SK-N-SH (cell line): ENCODE measurements at regions not wholly inside any gene's neighbourhood (a gene's known extent, or its start where the extent isn't known, plus 50 kb on each side); places are given as distances from the start of the nearest gene placed in this dataset.

Experiments used
- CTCF ChIA-PET: fragments of 300-600, 350-600 bp; formaldehyde crosslinking; extraction: SDS; loops from one replicate; lab custom pipeline; 2021; lab: Yijun Ruan, JAX
- POLR2A ChIA-PET: fragments of 350-600 bp; sonication (Branson Sonifier 250); formaldehyde crosslinking; extraction: SDS; loops from one replicate; lab custom pipeline; 2020; ENCODE audit warnings: antibody characterized with exemption, inconsistent platforms; lab: Yijun Ruan, JAX
- DNase-seq: peaks from one replicate; pipeline ENCODE4 v3.0.0; 2012
- H2AFZ ChIP-seq: fragments of 200-600 bp; sonication (generic); 2 replicates; pipeline ENCODE4 v1.8.1; 2016; ENCODE audit warnings: antibody characterized with exemption, mild to moderate bottlenecking, low read depth
- H3F3A ChIP-seq: fragments of 200-600 bp; sonication (generic); replicated peaks from 2 replicates; pipeline ENCODE3; 2016; ENCODE audit warnings: antibody characterized with exemption, mild to moderate bottlenecking; ENCODE audit not compliant: insufficient read depth
- H3K27ac ChIP-seq, 2 experiments: fragments of 200-500 bp in 1 of 2; fragments of 200-600 bp in 1 of 2; sonication (Bioruptor generic) in 1 of 2; sonication (generic), shearing (Covaris generic) in 1 of 2; 2 replicates each; pipeline versions ENCODE4 v1.5.1 to v1.6.1; 2014 to 2016; ENCODE audit warnings: low read depth in 2 of 2, inconsistent platforms in 1 of 2, low read length in 1 of 2, mild to moderate bottlenecking in 1 of 2, mixed read lengths in 1 of 2
- H3K27me3 ChIP-seq: fragments of 200-600 bp; sonication (generic), shearing (Covaris generic); 2 replicates; pipeline ENCODE4 v1.6.1; 2016; ENCODE audit warnings: mixed run types; ENCODE audit not compliant: insufficient read depth
- H3K36me3 ChIP-seq, 2 experiments: fragments of 200-500 bp in 1 of 2; fragments of 200-600 bp in 1 of 2; sonication (Bioruptor generic) in 1 of 2; sonication (generic) in 1 of 2; replicated peaks in 1 of 2; 2 replicates each; pipeline versions ENCODE3 to v1.5.1; 2014 to 2016; ENCODE audit warnings: low read length in 1 of 2, mild to moderate bottlenecking in 1 of 2; ENCODE audit not compliant: insufficient read depth in 2 of 2, control insufficient read depth in 1 of 2
- H3K4me1 ChIP-seq, 2 experiments: fragments of 200-500 bp in 1 of 2; fragments of 200-600 bp in 1 of 2; sonication (Bioruptor generic) in 1 of 2; sonication (generic), shearing (Covaris generic) in 1 of 2; 2 replicates each; pipeline versions ENCODE4 v1.5.1 to v1.6.1; 2014 to 2016; ENCODE audit warnings: low read depth in 1 of 2, low read length in 1 of 2, mixed run types in 1 of 2; ENCODE audit not compliant: insufficient read depth in 2 of 2, control insufficient read depth in 1 of 2
- H3K4me2 ChIP-seq: fragments of 200-600 bp; sonication (generic), shearing (Covaris generic); 2 replicates; pipeline ENCODE4 v1.6.1; 2017; ENCODE audit warnings: mixed run types
- H3K4me3 ChIP-seq, 2 experiments: fragments of 200-500 bp in 1 of 2; fragments of 200-600 bp in 1 of 2; sonication (Bioruptor generic) in 1 of 2; sonication (generic), shearing (Covaris generic) in 1 of 2; 2 replicates each; pipeline versions ENCODE4 v1.5.1 to v1.8.1; 2014 to 2016; ENCODE audit warnings: low read depth in 2 of 2, inconsistent platforms in 1 of 2, low read length in 1 of 2, mild to moderate bottlenecking in 1 of 2, mixed read lengths in 1 of 2, moderate library complexity in 1 of 2
- H3K79me2 ChIP-seq: fragments of 200-600 bp; sonication (generic); 2 replicates; pipeline ENCODE4 v1.8.1; 2017; ENCODE audit warnings: mild to moderate bottlenecking; ENCODE audit not compliant: insufficient read depth
- H3K9ac ChIP-seq: fragments of 200-600 bp; sonication (generic); 2 replicates; pipeline ENCODE4 v1.6.1; 2017; ENCODE audit warnings: mixed run types
- H3K9me2 ChIP-seq: fragments of 200-600 bp; sonication (generic); 2 replicates; pipeline ENCODE4 v1.6.1; 2017; ENCODE audit warnings: mixed run types
- H3K9me3 ChIP-seq: fragments of 200-600 bp; sonication (generic); 2 replicates; pipeline ENCODE4 v1.6.1; 2017; ENCODE audit warnings: mixed run types, mild to moderate bottlenecking, moderate library complexity
- H4K20me1 ChIP-seq: fragments of 200-600 bp; sonication (generic); 2 replicates; pipeline ENCODE4 v1.6.1; 2017; ENCODE audit warnings: mild to moderate bottlenecking, mixed run types; ENCODE audit not compliant: insufficient read depth
- CTCF ChIP-seq: fragments of 200-600 bp; sonication (generic); IDR thresholded peaks from 2 replicates; pipeline ENCODE4 v1.6.1; 2017; ENCODE audit warnings: antibody characterized with exemption, mild to moderate bottlenecking, moderate library complexity
- FOXM1 ChIP-seq: IDR thresholded peaks from 2 replicates; pipeline ENCODE4 v1.4.0; 2012; ENCODE audit warnings: low read depth, mild to moderate bottlenecking
- GATA2 ChIP-seq: sonication (generic); formaldehyde crosslinking; IDR thresholded peaks from 2 replicates; pipeline ENCODE4 v1.5.0; 2020; ENCODE audit warnings: mild to moderate bottlenecking, missing genetic modification reagents
- IRF3 ChIP-seq: fragments of 150-350 bp; IDR thresholded peaks from 2 replicates; pipeline ENCODE4 v1.6.1; 2016; ENCODE audit warnings: mild to moderate bottlenecking, low read depth, low read length
- JUND ChIP-seq: IDR thresholded peaks from 2 replicates; pipeline ENCODE4 v1.4.0; 2012
- MEF2A ChIP-seq: IDR thresholded peaks from 2 replicates; pipeline ENCODE4 v1.4.0; 2012; ENCODE audit warnings: low read depth, borderline replicate concordance
- NFIC ChIP-seq: IDR thresholded peaks from 2 replicates; pipeline ENCODE4 v1.4.0; 2012; ENCODE audit warnings: borderline replicate concordance
- RCOR1 ChIP-seq: fragments of 150-350 bp; IDR thresholded peaks from 2 replicates; pipeline ENCODE4 v1.6.1; 2017; ENCODE audit warnings: antibody characterized with exemption, low read length
- TAF1 ChIP-seq: IDR thresholded peaks from 2 replicates; pipeline ENCODE4 v1.6.1; 2012; ENCODE audit warnings: low read depth, mild to moderate bottlenecking, low read length, moderate library complexity, borderline replicate concordance
- TCF12 ChIP-seq: IDR thresholded peaks from 2 replicates; pipeline ENCODE4 v1.4.0; 2012
- TEAD4 ChIP-seq: IDR thresholded peaks from 2 replicates; pipeline ENCODE4 v1.4.0; 2012; ENCODE audit warnings: mild to moderate bottlenecking, borderline replicate concordance; ENCODE audit not compliant: insufficient read depth
- USF1 ChIP-seq: IDR thresholded peaks from 2 replicates; pipeline ENCODE4 v1.4.0; 2012; ENCODE audit warnings: low read depth, borderline replicate concordance
- USF2 ChIP-seq: fragments of 150-350 bp; IDR thresholded peaks from 2 replicates; pipeline ENCODE4 v1.6.1; 2017; ENCODE audit warnings: antibody characterized with exemption, low read length, low read depth, borderline replicate concordance
- YY1 ChIP-seq: IDR thresholded peaks from 2 replicates; pipeline ENCODE4 v1.4.0; 2012; ENCODE audit warnings: low read depth, mild to moderate bottlenecking
- ZBTB33 ChIP-seq: IDR thresholded peaks from 2 replicates; pipeline ENCODE4 v1.4.0; 2012; ENCODE audit warnings: low read depth, borderline replicate concordance
- WGBS: methylation state at CpG from one replicate; pipeline ENCODE4 v1.1.6; 2017; ENCODE audit warnings: low lambda C conversion rate; 5-methylcytosine and 5-hydroxymethylcytosine counted together
- TF ChIP-seq, protein P1 (sequence below): IDR thresholded peaks from 2 replicates; pipeline ENCODE4; 2012

GRCh38 chr1:191905781-191906180, 252.5 kb upstream of the RGS18 start:
- Histone ChIP-seq H3K4me1 (no peaks in the 10 kb centered on the region), H3K9me3 (no peaks in the 10 kb centered on the region), H3K27ac (no peak overlapping the region), H3K9me2 (no peaks in the 10 kb centered on the region), H3K4me2 (no peak overlapping the region), H3K9ac (no peak overlapping the region), H4K20me1 (no peaks in the 10 kb centered on the region), H3F3A (no peaks in the 10 kb centered on the region), H3K27me3 (no peaks in the 10 kb centered on the region), H3K79me2 (no peaks in the 10 kb centered on the region), H3K4me3 (no peak overlapping the region), H2AFZ (no peak overlapping the region), H3K36me3 (no peaks in the 10 kb centered on the region)
- WGBS = 3% methylated on average over 1 of the region's 1 CpG
- DNase-seq = no peak
- ChIA-PET CTCF (interaction anchor here (0.6 kb wide), 1 partner anchor 157 kb away, joined by 3 read pairs; no protein-coding TSS in a partner anchor), POLR2A (no interaction called here)
- no peak for TF ChIP-seq CTCF
- no peak for TF ChIP-seq TEAD4
- TF ChIP-seq USF1 = no peak
- no peak for TF ChIP-seq YY1

DNA sequence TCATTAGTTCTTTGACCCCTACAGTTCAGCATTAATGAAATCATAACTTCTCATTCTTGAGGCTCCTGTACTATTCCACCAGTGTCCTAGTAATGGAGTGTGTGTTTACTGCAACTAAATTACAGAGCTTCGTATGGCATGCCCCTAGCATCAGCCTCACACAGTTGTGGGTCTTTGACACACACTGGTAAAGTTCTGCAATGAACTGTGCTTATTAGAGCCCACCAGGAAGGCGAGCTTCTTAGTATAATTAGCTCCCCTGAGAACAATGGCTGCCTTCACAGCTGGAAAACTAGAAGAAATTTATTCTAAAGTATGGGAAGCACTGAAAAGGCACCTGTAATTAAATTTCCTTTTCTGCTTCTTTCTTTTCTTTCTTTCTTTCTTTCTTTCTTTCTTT, 251.1 kb upstream of the RGS18 start:
- H3K4me3 ChIP-seq = no peak overlapping the region
- no peak overlapping the region for H3K27ac ChIP-seq
- H4K20me1 ChIP-seq = no peaks in the 10 kb centered on the region
- no peaks in the 10 kb centered on the region for H3K9me2 ChIP-seq
- no peaks in the 10 kb centered on the region for H3K27me3 ChIP-seq
- POLR2A ChIA-PET = no interaction called here
- no peaks in the 10 kb centered on the region for H3K4me1 ChIP-seq
- no peak overlapping the region for H3K9ac ChIP-seq
- H3K36me3 ChIP-seq = no peaks in the 10 kb centered on the region
- DNase-seq = no peak
- H3K4me2 ChIP-seq = no peak overlapping the region
- no peaks in the 10 kb centered on the region for H3K9me3 ChIP-seq
- no peaks in the 10 kb centered on the region for H3K79me2 ChIP-seq
- CTCF ChIA-PET = no interaction called here
- WGBS = 6% methylated on average over 2 of the region's 2 CpGs
- H2AFZ ChIP-seq = no peak overlapping the region
- no peaks in the 10 kb centered on the region for H3F3A ChIP-seq
- no peak for TF ChIP-seq YY1
- TF ChIP-seq CTCF = no peak
- TF ChIP-seq FOXM1 = no peak
- TF ChIP-seq IRF3 = no peak
- no peak for TF ChIP-seq MEF2A
- TF ChIP-seq USF2 = no peak
- no peak for TF ChIP-seq ZBTB33
- TF ChIP-seq USF1 = no peak
- no peak for TF ChIP-seq NFIC
- no peak for TF ChIP-seq TAF1
- TF ChIP-seq, protein P1, sequence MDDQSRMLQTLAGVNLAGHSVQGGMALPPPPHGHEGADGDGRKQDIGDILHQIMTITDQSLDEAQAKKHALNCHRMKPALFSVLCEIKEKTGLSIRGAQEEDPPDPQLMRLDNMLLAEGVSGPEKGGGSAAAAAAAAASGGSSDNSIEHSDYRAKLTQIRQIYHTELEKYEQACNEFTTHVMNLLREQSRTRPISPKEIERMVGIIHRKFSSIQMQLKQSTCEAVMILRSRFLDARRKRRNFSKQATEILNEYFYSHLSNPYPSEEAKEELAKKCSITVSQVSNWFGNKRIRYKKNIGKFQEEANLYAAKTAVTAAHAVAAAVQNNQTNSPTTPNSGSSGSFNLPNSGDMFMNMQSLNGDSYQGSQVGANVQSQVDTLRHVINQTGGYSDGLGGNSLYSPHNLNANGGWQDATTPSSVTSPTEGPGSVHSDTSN = no peak
- no peak for TF ChIP-seq JUND
- TF ChIP-seq RCOR1 = no peak
- TF ChIP-seq TCF12 = no peak
- TF ChIP-seq GATA2 (CRISPR knock-in tag) = no peak
